Head of caudate nucleus (tissue), 42 donors: ENCODE measurements at regions not wholly inside any gene's neighbourhood (a gene's known extent, or its start where the extent isn't known, plus 50 kb on each side); places are given as distances from the start of the nearest gene placed in this dataset.

Source experiments
- DNase-seq, 42 donors: peaks; one replicate each; pipeline versions ENCODE4 v3.0.0 to v3.0.0-alpha.2; 2020 to 2021; ENCODE audit warnings: mixed read lengths in 7 of 42
- intact Hi-C: fragments of 100-400 bp; cut with DNase I; formaldehyde crosslinking; loops from one replicate; pipeline ENCODE4 v1.15.0; 2022

DNA sequence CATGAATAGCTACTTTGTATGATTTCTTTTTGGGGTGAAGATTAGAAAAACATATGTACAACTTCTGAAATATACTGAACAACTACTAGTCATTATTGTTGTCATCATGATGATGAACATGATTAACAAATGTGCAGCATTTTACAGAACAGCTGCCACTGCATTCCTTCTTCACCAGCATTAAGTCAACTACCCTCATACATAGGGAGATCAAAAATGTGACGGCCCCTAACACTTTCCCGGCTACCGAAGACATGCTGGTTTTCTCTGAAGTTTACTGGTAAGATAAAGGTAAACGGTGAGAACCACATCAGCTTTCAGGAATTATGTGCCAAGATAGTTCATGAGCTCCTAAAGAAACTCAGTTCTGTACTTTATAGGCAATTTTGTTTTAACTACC is 121.0 kb upstream of the LRATD1 start:
- no peak for DNase-seq
- intact Hi-C loops: no loop called here

DNA sequence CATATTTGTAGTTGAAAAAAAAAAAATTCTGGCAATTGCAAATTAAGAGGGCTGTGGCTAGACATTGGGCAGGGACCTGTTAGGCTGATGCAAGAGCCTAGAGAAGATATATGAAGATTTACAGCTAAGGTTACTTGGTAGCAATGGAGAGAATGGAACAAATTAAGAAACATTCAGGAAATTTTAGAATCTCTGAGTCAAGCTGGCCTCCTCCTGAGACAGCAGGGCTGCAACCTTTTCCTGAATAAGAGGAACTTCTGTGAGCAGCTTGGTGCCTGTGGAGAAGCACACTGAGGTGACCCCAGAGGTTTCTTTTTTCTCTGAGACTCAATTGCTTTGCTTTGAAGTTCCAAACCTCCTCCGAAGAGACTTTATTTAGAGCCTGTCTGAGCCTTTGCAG is 118.6 kb upstream of the LRATD1 start:
- no peak for DNase-seq
- intact Hi-C loops: no loop called here

DNA sequence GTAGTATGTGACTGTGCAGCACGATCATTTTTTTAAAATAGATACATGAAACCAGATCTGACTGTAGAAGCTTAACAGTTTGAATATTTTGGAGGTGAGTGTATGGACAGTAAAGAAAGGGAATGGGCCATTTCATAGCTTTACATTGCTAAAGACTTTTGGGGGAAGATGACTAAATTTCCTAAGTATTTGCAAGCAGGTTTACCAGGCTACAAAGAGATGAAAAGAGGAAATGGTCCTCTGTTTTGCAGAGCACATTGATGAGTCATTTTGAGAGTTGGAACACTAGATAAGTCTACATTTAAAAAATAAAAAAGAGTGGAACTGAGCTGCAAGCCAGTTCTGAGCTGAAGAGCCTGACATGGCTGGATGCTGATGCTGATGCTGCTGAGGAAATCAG is 115.7 kb upstream of the LRATD1 start:
- no peak for DNase-seq
- intact Hi-C loops: no loop called here

DNA sequence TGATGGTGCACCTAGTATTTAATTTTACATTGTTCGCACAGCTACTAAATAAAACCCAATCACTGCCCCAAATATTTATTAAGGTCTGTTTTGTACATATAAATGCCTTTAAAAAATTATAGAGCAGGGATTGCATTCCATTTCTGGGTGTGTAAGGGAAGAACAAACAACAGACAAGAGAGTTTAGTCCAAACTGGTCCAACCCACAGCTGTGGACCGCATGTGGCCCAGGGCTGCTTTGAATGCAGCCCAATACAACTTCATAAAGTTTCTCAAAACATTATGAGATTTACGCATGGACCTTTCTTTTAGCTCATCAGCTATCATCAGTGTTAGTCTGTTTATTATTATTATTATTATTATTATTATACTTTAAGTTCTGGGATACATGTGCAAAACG is 114.8 kb upstream of the LRATD1 start:
- intact Hi-C loops: no loop called here

DNA sequence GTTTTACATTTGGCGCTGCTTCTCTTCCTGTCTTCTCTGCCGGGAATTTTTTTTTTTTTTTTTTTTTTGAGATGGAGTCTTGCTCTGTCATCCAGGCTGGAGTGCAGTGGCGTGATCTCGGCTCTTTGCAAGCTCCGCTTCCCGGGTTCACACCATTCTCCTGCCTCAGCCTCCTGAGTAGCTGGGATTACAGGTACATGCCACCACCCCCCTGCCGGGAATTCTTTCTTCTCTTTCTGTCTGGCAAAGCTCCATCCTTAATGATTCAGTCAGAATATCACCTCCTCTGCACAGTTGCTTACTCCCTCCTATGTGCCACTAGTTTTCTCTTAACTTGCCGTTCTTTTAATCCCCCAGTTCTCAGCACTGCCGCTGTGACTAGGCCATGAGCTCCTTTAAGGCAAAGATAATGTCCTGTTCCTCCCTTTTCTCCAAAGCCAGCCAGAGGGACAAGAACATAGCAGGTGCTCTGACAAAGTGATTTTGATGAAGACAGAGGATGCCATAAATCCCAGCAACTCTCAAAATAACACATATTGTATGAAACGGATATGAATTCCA is 112.1 kb upstream of the LRATD1 start:
- intact Hi-C loops: no loop called here
- DNase-seq: peak in 30 of 42 donors; percentile 4 to 65 (median 26)

More for the DNA sequence above, 114.8 kb upstream of the LRATD1 start:
- no peak for DNase-seq

DNA sequence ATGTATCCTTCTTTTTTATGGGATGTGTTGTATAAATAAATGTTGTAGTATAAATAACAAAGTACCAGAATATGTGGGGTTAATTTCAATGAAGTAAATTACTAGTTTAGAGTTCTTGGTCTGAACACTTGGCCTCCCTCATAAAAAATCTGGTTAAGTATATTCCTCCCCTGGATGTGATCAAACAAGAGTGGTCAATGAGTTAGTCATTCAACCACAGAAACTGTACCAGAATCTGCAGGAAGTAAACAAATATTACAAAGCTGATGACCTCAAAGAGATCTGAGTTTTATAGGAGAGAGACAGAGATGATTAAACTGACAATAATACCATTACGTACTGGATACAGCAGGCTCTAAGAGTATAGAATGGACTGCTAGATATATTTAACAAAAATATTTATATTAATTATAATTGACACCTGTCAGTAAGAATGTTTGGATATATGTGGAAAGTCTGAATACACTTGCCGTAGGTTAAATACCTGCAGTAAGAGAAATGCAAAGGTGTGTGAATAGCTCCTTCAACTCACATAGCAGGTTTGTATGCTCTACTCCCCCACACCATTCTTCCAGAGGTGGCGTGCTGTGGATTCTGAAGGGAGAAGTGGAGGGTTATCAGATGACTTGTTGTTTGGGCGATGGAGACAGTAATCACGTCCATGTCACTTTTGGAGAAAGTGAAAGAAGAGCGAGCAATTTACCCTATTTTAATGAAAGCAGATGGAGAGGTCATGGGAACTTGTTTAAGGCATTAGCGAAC is 108.3 kb upstream of the LRATD1 start:
- no peak for DNase-seq
- intact Hi-C loops: no loop called here

DNA sequence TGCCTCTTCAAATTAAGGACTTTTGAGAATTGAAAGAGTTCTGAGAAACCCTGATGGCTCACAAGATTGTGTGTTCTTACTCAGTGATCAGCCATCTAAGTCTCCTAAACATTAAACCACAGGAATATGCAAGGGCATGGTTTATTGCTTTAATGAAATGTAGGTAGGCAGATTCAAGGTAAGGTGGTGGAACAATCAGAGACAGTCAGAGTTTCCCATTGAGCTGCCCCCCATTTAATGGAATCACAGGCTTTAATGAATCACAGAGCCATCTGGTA is 107.8 kb upstream of the LRATD1 start:
- intact Hi-C loops: no loop called here
- no peak for DNase-seq

DNA sequence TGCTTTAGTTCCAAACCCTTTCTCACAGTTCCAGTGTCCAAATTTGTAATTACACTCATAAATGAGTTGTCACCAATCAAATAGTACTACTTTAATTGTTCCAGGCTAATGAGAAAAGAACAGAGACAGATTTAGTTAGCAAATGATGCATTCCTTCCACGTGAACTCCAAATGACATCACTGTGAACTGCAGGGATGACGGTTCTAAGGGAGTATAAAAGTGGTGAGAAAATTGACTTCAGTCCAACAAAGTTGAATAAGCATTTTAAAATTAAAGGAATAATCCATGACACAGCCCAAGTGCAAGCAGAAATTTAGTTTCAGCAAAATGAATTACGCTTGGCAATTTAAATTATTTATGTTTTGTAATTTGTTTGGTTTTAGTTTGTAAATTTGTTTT is 102.0 kb upstream of the LRATD1 start:
- intact Hi-C loops: no loop called here
- no peak for DNase-seq

DNA sequence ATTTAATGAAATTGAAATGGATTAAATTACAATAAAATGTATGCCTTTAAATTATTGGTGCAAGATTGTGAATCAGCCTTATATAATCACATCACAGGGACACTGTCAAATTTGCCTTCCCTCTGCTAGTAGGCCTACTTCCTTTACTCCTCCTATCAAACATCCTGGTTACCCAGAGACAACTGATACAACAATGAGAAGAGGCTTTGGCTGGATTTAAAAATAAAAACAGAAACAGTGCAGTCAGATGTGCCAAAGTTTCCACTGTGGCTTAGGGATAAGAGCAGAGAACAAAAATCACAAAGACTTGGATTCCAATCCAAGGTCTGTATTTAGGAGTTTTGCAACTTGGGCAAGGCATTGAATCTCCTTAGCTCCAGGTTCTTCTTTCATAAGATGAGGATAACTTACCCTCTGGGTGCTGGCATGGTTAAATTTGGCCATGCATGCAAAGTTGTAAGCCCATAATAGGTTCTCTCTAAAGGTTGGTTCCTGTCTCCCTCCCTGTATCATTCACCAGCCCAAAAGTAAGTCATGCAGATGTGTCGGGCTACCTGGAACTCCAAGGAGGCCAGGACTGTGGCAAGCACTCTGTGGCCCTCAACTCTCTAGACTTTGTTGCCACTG is 99.3 kb upstream of the LRATD1 start:
- intact Hi-C loops: no loop called here
- DNase-seq: no peak

DNA sequence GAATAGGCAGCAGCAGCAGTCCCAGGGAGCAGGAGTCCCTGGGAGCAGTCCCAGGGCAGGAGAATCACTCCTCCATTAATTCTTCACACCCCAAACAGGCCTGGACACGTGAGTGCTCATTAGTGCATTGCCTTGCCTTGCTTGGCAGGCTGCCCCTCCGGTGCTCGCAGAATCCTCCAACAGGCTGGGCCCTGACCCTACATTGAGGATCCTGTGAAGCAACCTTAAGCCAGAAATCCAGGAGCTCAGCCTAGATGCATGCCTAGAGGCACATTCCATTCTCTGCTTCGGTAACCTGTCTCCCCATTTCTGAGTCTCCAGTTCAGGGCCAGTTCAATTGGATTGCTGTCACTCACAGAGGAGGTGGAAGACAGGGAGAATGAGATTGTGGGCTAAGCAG is 97.4 kb upstream of the LRATD1 start:
- intact Hi-C loops: no loop called here
- DNase-seq: peak in 1 of 42 donors; percentile 9

DNA sequence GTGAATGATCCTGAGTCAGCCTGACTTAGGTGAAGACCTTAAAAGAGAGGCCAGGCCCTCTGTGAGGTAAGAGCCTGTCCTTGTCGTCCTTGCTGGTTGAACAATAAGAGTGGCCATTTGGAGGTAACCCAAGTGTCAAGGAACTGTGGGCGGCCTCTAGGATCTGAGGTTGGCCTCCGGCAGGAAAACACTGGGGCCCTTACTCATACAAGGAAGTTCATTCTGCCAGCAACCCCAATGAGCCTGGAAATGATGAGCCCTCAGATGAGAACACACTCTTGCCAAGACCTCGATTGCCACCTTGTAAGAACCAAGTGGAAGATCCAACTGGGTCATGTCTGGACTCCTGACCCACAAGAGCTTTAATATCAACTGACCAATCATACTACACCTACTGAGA is 95.5 kb upstream of the LRATD1 start:
- intact Hi-C loops: no loop called here
- no peak for DNase-seq

DNA sequence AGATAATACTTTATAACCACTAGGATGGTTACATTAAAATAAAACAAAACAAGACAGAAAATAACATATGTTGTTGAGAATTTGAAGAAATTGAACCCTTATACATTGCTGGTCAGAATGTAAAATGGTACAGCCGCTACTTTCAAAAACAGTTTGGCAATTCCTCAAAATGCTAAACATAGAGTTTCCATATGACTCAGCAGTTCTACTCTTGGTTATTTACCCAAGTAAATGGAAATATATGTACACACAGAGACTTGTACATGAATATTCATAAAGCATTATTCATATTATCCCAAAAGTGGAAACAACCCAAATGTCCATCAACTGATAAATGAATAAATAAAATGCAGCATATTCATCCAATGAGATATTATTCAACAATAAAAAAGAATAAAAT is 92.5 kb upstream of the LRATD1 start:
- intact Hi-C loops: no loop called here
- DNase-seq: no peak

DNA sequence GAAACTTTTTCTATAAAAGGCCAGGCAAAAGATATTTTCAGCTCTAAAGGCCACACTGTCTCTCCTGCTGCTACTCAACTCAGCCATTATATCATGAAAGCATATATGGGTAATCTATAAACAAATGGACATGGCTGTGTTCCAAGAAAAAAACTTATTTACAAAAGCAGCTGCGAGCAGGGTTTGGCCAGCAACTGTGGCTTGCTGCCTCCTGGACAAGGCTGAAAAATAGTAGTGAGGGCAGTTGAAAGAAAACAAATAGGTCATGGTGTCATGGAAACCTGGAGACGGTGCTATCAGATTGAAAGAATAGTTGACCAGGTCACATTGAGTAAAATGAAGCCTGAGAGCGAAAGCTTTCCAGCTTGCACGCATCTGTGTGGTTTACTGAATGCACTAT is 89.2 kb upstream of the LRATD1 start:
- DNase-seq: no peak
- intact Hi-C loops: no loop called here

DNA sequence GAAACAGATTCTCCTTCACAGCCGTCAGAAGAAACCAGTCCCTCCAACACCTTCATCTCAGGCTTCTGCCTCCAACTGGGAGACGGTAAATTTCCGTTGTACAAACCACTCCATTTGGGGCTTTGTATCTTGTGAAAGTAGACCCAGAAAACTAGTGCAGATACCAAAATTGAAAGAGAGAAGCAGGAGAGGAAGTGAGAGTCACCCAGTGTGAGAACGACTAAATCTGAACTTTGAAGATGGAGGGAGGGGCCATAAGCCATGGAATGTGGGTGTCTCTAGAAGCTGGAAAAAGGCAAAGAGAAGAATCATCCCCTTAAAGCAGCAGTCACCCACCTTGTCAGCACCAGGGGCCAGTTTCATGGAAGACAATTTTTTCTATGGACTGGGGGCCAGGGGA is 88.3 kb upstream of the LRATD1 start:
- intact Hi-C loops: no loop called here
- DNase-seq: no peak

DNA sequence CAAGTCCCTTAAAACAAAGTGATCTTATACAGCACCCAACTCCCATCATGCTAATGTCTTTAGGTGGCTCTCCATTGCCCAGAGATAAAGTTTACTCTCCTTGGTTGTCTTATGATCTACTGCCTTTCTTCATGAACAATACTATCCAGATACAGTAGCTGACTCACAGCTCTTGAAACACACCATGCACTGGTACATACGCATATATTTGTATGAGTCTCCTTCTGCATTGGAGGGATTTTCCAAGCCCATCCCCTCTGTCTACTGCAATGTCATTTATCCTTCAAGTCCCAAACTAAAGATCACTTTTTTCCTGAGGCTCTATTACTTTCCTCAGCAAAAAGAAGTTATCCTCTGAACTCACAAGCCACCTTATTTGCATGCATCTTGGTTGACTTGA is 84.7 kb upstream of the LRATD1 start:
- intact Hi-C loops: no loop called here
- DNase-seq: no peak

DNA sequence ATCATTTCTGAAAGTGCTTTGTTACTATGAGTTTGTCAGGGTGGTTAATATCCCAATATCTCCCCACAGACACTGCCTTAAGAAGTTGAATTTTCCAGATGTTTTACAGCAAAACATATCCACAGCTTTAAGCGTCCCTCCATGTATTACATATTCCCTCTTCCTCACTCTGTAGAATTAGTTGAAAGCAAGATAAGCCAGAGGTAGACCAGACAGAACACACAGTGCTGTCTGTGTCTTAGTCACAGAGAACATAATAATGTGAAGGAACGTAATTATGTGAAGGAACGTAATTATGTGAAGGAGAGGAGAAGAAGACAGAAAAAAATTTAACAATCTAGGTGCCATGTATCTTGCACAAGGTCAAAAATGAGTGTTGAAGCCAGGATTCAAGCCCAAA is 81.9 kb upstream of the LRATD1 start:
- no peak for DNase-seq
- intact Hi-C loops: no loop called here

DNA sequence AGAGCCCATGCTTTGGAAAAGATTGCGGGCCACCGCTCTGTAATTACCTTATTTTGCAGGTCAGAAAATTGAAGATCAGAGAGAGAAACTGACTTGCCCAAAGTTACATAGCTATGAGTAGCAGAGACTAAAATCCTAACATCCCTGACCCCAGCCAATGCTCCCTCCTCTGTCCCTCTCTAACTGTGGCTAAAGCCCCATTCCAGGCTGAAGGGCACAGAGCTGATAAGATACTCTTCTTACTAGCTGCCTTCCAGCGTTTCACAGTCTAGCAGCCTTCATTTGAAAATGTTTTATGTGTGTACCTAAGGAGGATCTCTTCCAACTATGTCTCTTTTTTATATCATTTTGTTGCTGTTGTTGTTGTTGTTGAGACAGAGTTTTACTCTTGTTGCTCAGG is 81.4 kb upstream of the LRATD1 start:
- intact Hi-C loops: no loop called here
- no peak for DNase-seq

DNA sequence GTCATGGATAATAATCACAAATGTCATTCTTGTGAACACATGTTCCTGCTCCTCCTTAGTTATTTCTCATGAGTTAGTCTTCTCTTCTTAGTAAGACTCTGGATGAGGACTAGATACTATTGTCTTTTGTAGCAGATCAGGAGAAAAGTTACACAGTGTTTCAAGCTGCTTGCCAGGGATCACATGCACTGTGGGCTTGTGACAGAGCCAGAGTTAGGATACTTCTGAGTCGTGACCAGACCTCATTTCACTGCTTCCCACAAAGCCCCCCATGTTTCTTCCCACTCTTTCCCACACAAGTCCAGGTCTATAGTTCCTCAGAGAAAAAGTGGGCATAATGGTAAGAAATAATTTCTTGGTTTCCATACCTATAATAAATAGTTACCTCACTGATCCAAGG is 80.2 kb upstream of the LRATD1 start:
- intact Hi-C loops: no loop called here
- no peak for DNase-seq

DNA sequence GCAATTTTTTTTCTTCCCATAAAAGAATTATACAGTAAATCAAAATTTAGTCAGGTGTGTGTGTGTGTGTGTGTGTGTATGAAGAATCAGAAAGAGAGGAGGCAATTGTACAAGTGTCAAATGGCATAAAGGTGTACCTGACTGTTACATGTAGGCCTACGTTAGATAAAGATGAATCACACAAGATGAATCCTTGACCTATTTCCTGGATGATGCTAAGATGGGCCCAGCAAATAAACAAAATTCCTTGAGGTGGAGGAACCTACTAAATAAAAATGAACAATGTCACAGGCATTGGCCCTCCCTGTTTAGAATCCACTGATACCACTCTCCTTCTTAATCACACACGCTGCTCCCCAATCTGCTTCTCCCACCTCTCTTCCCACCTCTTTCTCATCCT is 79.7 kb upstream of the LRATD1 start:
- intact Hi-C loops: no loop called here
- no peak for DNase-seq

DNA sequence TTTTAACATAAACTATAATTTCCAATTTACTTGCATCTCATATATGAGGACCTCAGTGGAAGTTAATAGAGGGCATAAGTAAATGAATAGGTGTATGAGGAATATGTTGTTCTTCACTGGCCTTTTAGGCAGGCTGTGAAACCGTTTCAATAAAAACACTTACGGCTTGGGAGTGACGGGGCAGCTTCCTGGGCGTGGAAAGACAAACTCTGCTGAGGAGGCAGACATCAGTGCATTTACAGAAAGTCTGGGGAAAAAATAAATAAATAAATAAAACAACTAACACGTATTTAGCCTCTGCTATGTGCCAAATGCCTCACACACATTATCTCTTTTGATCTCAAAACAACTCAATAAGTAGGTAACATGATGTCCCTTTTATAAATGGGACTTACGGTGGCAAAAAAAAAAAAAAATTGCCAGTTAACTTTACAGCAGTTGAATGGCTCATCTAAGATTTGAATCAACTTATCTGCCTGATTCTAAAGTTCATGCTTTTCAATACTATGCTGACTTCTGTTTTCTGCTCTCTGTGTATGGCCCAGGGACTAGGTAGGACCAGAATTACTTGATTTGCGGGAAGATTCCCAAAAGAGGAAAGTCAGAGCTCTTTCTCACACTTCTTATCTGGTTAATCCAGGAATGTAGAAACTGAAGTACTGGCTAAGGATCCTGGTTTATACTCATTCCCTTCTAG is 77.5 kb upstream of the LRATD1 start:
- intact Hi-C loops: no loop called here
- DNase-seq: no peak

DNA sequence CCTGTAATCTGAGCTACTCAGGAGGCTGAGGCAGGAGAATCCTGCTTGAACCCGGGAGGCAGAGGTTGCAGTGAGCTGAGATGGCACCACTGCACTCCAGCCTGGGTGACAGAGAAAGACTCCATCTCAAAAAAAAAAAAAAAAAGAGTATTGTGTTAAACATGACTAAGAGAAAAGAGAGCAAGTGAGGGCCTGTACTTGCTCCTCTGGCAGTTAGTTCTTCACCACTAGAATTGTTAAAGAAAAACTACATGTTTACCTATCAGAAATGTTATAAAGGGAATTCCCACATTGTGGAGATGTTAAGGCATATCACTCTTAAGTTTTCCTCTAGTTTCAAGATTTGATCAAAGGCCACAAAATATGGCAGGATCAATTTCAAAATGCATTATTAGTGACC is 75.4 kb upstream of the LRATD1 start:
- intact Hi-C loops: no loop called here
- DNase-seq: no peak
